SU-DHL-6 (cell line): ENCODE measurements at regions not wholly inside any gene's neighbourhood (a gene's known extent, or its start where the extent isn't known, plus 50 kb on each side); places are given as distances from the start of the nearest gene placed in this dataset.

Experiments used
- H2AFZ ChIP-seq: fragments of 200-600 bp; sonication (generic); 2 replicates; pipeline ENCODE4 v1.6.1; 2014; ENCODE audit warnings: low read depth, mild to moderate bottlenecking, moderate library complexity, mixed read lengths, antibody characterized with exemption, low read length; ENCODE audit not compliant: severe bottlenecking
- H3F3A ChIP-seq: fragments of 200-600 bp; shearing (Covaris generic); 2 replicates; pipeline ENCODE4 v1.6.0; 2016; ENCODE audit warnings: antibody characterized with exemption, mild to moderate bottlenecking; ENCODE audit not compliant: insufficient read depth
- H3K27ac ChIP-seq: fragments of 200-600 bp; sonication (generic); 2 replicates; pipeline ENCODE4 v1.5.1; 2016; ENCODE audit warnings: low read depth, mild to moderate bottlenecking, low read length, moderate library complexity, mixed read lengths
- H3K27me3 ChIP-seq: fragments of 200-600 bp; sonication (generic), shearing (Covaris generic); 2 replicates; pipeline ENCODE4 v1.6.0; 2014; ENCODE audit warnings: mild to moderate bottlenecking, low read length
- H3K36me3 ChIP-seq: fragments of 200-600 bp; sonication (generic); 2 replicates; pipeline ENCODE4 v1.6.1; 2014; ENCODE audit warnings: mild to moderate bottlenecking, low read length, mixed read lengths
- H3K4me2 ChIP-seq: fragments of 300-600, 200-600 bp; shearing (Covaris generic), sonication (generic); 2 replicates; pipeline ENCODE4 v1.6.0; 2014; ENCODE audit warnings: low read length, low read depth, mild to moderate bottlenecking; ENCODE audit not compliant: poor library complexity, severe bottlenecking
- H3K4me3 ChIP-seq: fragments of 200-600 bp; sonication (generic); 2 replicates; pipeline ENCODE4 v1.5.1; 2014; ENCODE audit warnings: antibody characterized with exemption, low read length, mild to moderate bottlenecking, mixed read lengths; ENCODE audit not compliant: insufficient read depth, poor library complexity, severe bottlenecking
- H3K79me2 ChIP-seq: fragments of 200-600 bp; sonication (generic); 2 replicates; pipeline ENCODE4 v1.6.1; 2014; ENCODE audit warnings: mild to moderate bottlenecking, low read length, moderate library complexity; ENCODE audit not compliant: insufficient read depth
- H3K9ac ChIP-seq: fragments of 200-600 bp; sonication (generic); 2 replicates; pipeline ENCODE4 v1.7.0; 2014; ENCODE audit warnings: mild to moderate bottlenecking, low read length
- H3K9me2 ChIP-seq: fragments of 200-600 bp; sonication (generic); replicated peaks from 2 replicates; pipeline ENCODE4 v1.6.1; 2014; ENCODE audit warnings: low read length; ENCODE audit not compliant: insufficient read depth
- H3K9me3 ChIP-seq: fragments of 200-600 bp; sonication (generic); 2 replicates; pipeline ENCODE4 v1.6.1; 2014; ENCODE audit warnings: low read length, mixed read lengths; ENCODE audit not compliant: insufficient read depth
- H4K20me1 ChIP-seq: fragments of 200-600 bp; sonication (generic); 2 replicates; pipeline ENCODE4 v1.6.1; 2014; ENCODE audit warnings: low read depth, mild to moderate bottlenecking, antibody characterized with exemption, low read length, moderate library complexity, mixed read lengths
- CTCF ChIP-seq: fragments of 200-600 bp; sonication (generic); IDR thresholded peaks from one replicate; pipeline ENCODE4 v1.5.1; 2017; ENCODE audit warnings: antibody characterized with exemption, mild to moderate bottlenecking, low read length, moderate library complexity; ENCODE audit not compliant: insufficient read depth, poor library complexity, severe bottlenecking
- EZH2phosphoT487 ChIP-seq: fragments of 200-600 bp; sonication (generic), shearing (Covaris generic); conservative IDR thresholded peaks from 2 replicates; pipeline ENCODE4 v1.6.1; 2018; ENCODE audit warnings: mild to moderate bottlenecking, antibody characterized with exemption, low read length, moderate library complexity, mixed read lengths

GRCh38 chr4:160371446-160371845, 1268.6 kb downstream of the RAPGEF2 start:
- H3K9me2 ChIP-seq: no peaks in the 10 kb centered on the region
- H3K9ac ChIP-seq: no peak overlapping the region
- no peaks in the 10 kb centered on the region for H3K9me3 ChIP-seq
- H2AFZ ChIP-seq: no peak overlapping the region
- H3K36me3 ChIP-seq: no peaks in the 10 kb centered on the region
- no peak overlapping the region for H3K4me2 ChIP-seq
- TF ChIP-seq CTCF: no peak
- no peak for TF ChIP-seq EZH2phosphoT487
- no peaks in the 10 kb centered on the region for H3K79me2 ChIP-seq
- H3K27ac ChIP-seq: no peak overlapping the region
- H3F3A ChIP-seq: no peaks in the 10 kb centered on the region
- no peaks in the 10 kb centered on the region for H4K20me1 ChIP-seq
- no peaks in the 10 kb centered on the region for H3K27me3 ChIP-seq
- no peak overlapping the region for H3K4me3 ChIP-seq

- Histone ChIP-seq H3K79me2 (no peaks in the 10 kb centered on the region), H3K9ac (no peak overlapping the region), H3K9me2 (no peaks in the 10 kb centered on the region), H3K4me2 (no peak overlapping the region), H4K20me1 (no peaks in the 10 kb centered on the region), H3K4me3 (no peak overlapping the region), H3K36me3 (no peaks in the 10 kb centered on the region), H3K27me3 (no peaks in the 10 kb centered on the region), H2AFZ (no peak overlapping the region), H3K27ac (no peak overlapping the region), H3K9me3 (no peaks in the 10 kb centered on the region), H3F3A (no peaks in the 10 kb centered on the region)
- no peak for TF ChIP-seq EZH2phosphoT487
- TF ChIP-seq CTCF: no peak
Observed at GRCh38 chr4:160372390-160372789, 1269.5 kb downstream of the RAPGEF2 start.

- H3K36me3 ChIP-seq: no peaks in the 10 kb centered on the region
- no peak overlapping the region for H3K27ac ChIP-seq
- no peaks in the 10 kb centered on the region for H3K9me3 ChIP-seq
- no peak overlapping the region for H3K4me2 ChIP-seq
- no peaks in the 10 kb centered on the region for H3K27me3 ChIP-seq
- H2AFZ ChIP-seq: no peak overlapping the region
- no peaks in the 10 kb centered on the region for H3K9me2 ChIP-seq
- no peaks in the 10 kb centered on the region for H4K20me1 ChIP-seq
- H3K79me2 ChIP-seq: no peaks in the 10 kb centered on the region
- H3K4me3 ChIP-seq: no peak overlapping the region
- no peak overlapping the region for H3K9ac ChIP-seq
- H3F3A ChIP-seq: no peaks in the 10 kb centered on the region
- TF ChIP-seq CTCF: no peak
- no peak for TF ChIP-seq EZH2phosphoT487
Observed at GRCh38 chr4:160373911-160374310, 1271.0 kb downstream of the RAPGEF2 start.
